Upper lobe of left lung (tissue), 6 donors: ENCODE measurements at regions not wholly inside any gene's neighbourhood (a gene's known extent, or its start where the extent isn't known, plus 50 kb on each side); places are given as distances from the start of the nearest gene placed in this dataset.
A peak's percentile ranks its signal among the peaks of the same experiment; 100 is the strongest.

Experiments used
- ATAC-seq, 2 donors: fragments of 200-7000 bp; cut with Tn5 transposase; one replicate each; pipeline ENCODE4 v1.9.1; 2022; ENCODE audit warnings: mild to moderate bottlenecking in 2 of 2, moderate library complexity in 2 of 2; ENCODE audit not compliant: low FRiP score in 2 of 2
- DNase-seq, 2 donors: peaks; one replicate each; pipeline ENCODE4 v3.0.0-alpha.2; 2019 to 2020
- H3K27ac ChIP-seq, 4 donors: fragments of 200-600 bp; sonication (generic); one replicate each; pipeline ENCODE4 v1.5.1; 2016 to 2019
- H3K27me3 ChIP-seq, 4 donors: fragments of 200-600 bp; sonication (generic); one replicate each; pipeline ENCODE4 v1.5.1; 2017 to 2019
- H3K36me3 ChIP-seq, 4 donors: fragments of 200-600 bp; sonication (generic); one replicate each; pipeline ENCODE4 v1.5.1; 2016 to 2019
- H3K4me1 ChIP-seq, 4 donors: fragments of 200-600 bp; sonication (generic); one replicate each; pipeline ENCODE4 v1.5.1; 2018 to 2019
- H3K4me3 ChIP-seq, 4 donors: fragments of 200-600 bp; sonication (generic); one replicate each; pipeline ENCODE4 v1.5.1; 2017 to 2019; ENCODE audit warnings: mild to moderate bottlenecking in 2 of 4, moderate library complexity in 1 of 4
- H3K9me3 ChIP-seq, 4 donors: fragments of 200-600 bp; sonication (generic); one replicate each; pipeline ENCODE4 v1.5.1; 2018 to 2019
- CTCF ChIP-seq, 6 experiments: fragments of 450-650 bp in 4 of 6; fragments of 200-600 bp in 2 of 6; sonication (generic) in 2 of 6; IDR thresholded peaks; one replicate each; pipeline ENCODE4 v1.5.1; 2016 to 2019; ENCODE audit warnings: antibody characterized with exemption in 6 of 6
- EP300 ChIP-seq, 4 donors: sonication (generic); formaldehyde crosslinking; IDR thresholded peaks; one replicate each; pipeline ENCODE4 v1.5.1; 2017; ENCODE audit warnings: antibody characterized with exemption in 4 of 4, control low read depth in 2 of 4
- POLR2A ChIP-seq, 4 donors: fragments of 450-650 bp; IDR thresholded peaks; one replicate each; pipeline ENCODE4 v1.5.1; 2016 to 2017; ENCODE audit warnings: antibody characterized with exemption in 4 of 4, mild to moderate bottlenecking in 2 of 4
- POLR2AphosphoS5 ChIP-seq, 2 donors: sonication (generic); formaldehyde crosslinking; IDR thresholded peaks; one replicate each; pipeline ENCODE4 v1.5.1; 2017; ENCODE audit warnings: antibody characterized with exemption in 2 of 2
- WGBS, 2 donors: methylation state at CpG; one replicate each; pipeline ENCODE4 v1.1.5; 2017 to 2018; 5-methylcytosine and 5-hydroxymethylcytosine counted together
- donor health status: DM: no; HTN: no; CAD: no; lungs with moderate emphysema.
- donor health status: DM: no; HTN: yes; CAD: no; lungs with severe emphysema.

DNA sequence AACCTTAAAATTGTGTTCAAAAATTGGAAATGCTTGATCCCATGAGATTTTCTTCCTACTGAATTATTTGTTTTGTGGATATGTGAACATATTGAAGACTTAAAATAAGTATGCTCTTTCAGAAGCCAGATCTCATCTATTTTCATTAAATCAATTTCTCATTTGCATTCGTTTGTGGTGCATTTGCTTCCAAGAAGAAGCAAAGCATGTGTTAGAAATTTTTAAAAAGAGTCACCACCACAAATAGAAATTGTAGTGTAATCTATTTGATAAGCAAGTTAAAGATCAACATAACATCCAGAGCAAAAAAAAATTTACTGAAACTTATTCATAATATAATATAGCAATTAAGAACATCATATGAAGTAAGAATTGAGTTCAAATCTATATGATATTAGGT is 300.9 kb upstream of the SYT4 start:
- DNase-seq, result no peak
- no peaks in the 10 kb centered on the region for H3K27me3 ChIP-seq
- WGBS, 2 donors, result 67 to 69% methylated on average over 1 of the region's 1 CpG
- no peaks in the 10 kb centered on the region for H3K9me3 ChIP-seq
- H3K4me1 ChIP-seq, result no peaks in the 10 kb centered on the region
- H3K36me3 ChIP-seq, result no peaks in the 10 kb centered on the region
- no peak overlapping the region for H3K27ac ChIP-seq
- TF ChIP-seq CTCF (IDR thresholded peaks at IDR 0.05) (no peak), POLR2AphosphoS5 (IDR thresholded peaks at IDR 0.05) (no peak), EP300 (IDR thresholded peaks at IDR 0.05) (no peak), POLR2A (IDR thresholded peaks at IDR 0.05) (no peak)
- no peak overlapping the region for H3K4me3 ChIP-seq
- ATAC-seq, result no peak

DNA sequence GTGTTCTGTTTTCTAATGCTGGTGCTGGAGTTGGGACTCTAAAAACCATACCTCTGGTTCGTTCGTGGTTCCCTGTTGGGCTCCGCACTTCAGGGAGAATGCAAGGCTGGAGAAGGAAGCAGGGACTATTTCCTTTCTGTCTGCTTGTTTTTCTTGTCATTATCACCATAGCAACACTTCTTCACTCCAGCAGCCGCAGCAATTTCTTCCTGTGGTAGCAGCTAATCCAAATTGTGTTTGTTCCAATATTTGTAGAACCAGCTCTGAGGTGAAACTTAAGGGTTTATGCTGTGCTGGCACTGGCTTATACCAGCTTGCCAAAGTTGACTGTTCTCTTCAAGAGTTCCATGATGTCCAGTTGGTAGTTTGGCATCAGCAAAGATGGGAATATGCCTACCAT is 301.4 kb upstream of the SYT4 start:
- no peaks in the 10 kb centered on the region for H3K36me3 ChIP-seq
- H3K9me3 ChIP-seq, result no peaks in the 10 kb centered on the region
- no peak overlapping the region for H3K4me3 ChIP-seq
- H3K27me3 ChIP-seq, result no peaks in the 10 kb centered on the region
- no peak for DNase-seq
- TF ChIP-seq EP300 (IDR thresholded peaks at IDR 0.05) (no peak), CTCF (IDR thresholded peaks at IDR 0.05) (no peak), POLR2A (IDR thresholded peaks at IDR 0.05) (no peak), POLR2AphosphoS5 (IDR thresholded peaks at IDR 0.05) (no peak)
- ATAC-seq, result peak in 1 of 2 donors; percentile 31
- 14% methylated on average over 4 of the region's 4 CpGs for WGBS, 2 donors
- no peaks in the 10 kb centered on the region for H3K4me1 ChIP-seq
- no peak overlapping the region for H3K27ac ChIP-seq

- Histone ChIP-seq H3K27me3 (no peaks in the 10 kb centered on the region), H3K36me3 (no peaks in the 10 kb centered on the region), H3K4me3 (no peak overlapping the region), H3K9me3 (no peaks in the 10 kb centered on the region), H3K4me1 (no peaks in the 10 kb centered on the region), H3K27ac (no peak overlapping the region)
- no peak for DNase-seq
- no peak for ATAC-seq
- TF ChIP-seq POLR2AphosphoS5 (IDR thresholded peaks at IDR 0.05) (no peak), CTCF (IDR thresholded peaks at IDR 0.05) (no peak), EP300 (IDR thresholded peaks at IDR 0.05) (no peak), POLR2A (IDR thresholded peaks at IDR 0.05) (no peak)
- 53 to 56% methylated on average over 2 of the region's 2 CpGs for WGBS, 2 donors
These were observed 304.7 kb upstream of the SYT4 start for GRCh38 chr18:43581936-43582519.

DNA sequence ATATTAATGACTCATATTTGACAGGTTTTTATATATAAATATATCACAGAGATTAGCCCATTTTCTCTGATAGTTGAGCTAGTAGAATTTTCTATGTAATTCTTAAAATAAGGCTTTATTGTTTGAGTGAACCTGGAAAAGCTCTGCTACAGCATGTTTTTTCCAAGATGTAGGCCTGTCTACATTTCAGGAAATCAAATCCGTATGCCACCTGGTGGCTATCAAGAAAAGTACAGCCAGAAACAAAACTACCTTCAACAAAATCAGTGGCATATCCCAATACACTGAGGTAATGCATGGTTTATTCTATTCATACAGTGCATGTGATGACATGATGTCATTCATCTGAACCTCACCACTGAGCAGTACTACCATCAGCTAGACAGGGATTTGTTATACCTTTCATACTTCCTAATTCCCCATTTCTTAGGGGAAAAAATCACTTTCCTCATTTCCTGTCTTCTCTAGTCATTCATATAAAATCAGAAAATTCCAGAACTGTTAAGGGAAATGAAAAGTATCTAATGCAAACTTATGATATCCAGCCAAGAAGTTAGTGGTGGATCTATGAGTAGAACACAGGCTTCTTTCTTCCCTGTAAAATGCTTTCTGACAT is 310.4 kb upstream of the SYT4 start:
- Histone ChIP-seq H3K9me3 (no peaks in the 10 kb centered on the region), H3K36me3 (no peaks in the 10 kb centered on the region), H3K4me3 (no peak overlapping the region), H3K4me1 (no peaks in the 10 kb centered on the region), H3K27me3 (no peaks in the 10 kb centered on the region), H3K27ac (no peak overlapping the region)
- ATAC-seq (peak in 1 of 2 donors; percentile 68), DNase-seq (no peak)
- TF ChIP-seq CTCF (IDR thresholded peaks at IDR 0.05), result peak; percentile 30 to 71 (median 64)
- TF ChIP-seq POLR2A (IDR thresholded peaks at IDR 0.05), result no peak
- TF ChIP-seq EP300 (IDR thresholded peaks at IDR 0.05), result no peak
- no peak for TF ChIP-seq POLR2AphosphoS5 (IDR thresholded peaks at IDR 0.05)
- WGBS, 2 donors, result 0 to 4% methylated on average over 1 of the region's 1 CpG

- Histone ChIP-seq H3K4me3 (no peak overlapping the region), H3K27me3 (no peaks in the 10 kb centered on the region), H3K9me3 (no peaks in the 10 kb centered on the region), H3K36me3 (no peaks in the 10 kb centered on the region), H3K27ac (no peak overlapping the region), H3K4me1 (no peaks in the 10 kb centered on the region)
- DNase-seq (peak in 1 of 2 donors; percentile 52), ATAC-seq (peak; percentile 9 to 22)
- TF ChIP-seq EP300 (IDR thresholded peaks at IDR 0.05), result no peak
- TF ChIP-seq POLR2AphosphoS5 (IDR thresholded peaks at IDR 0.05), result no peak
- TF ChIP-seq CTCF (IDR thresholded peaks at IDR 0.05), result no peak
- no peak for TF ChIP-seq POLR2A (IDR thresholded peaks at IDR 0.05)
- 85% methylated on average over 3 of the region's 3 CpGs; no CpG with 5 or more reads in 1 of the 2 donors for WGBS, 2 donors
These were observed 311.5 kb upstream of the SYT4 start for GRCh38 chr18:43588838-43589237.
